ENCODE measurements at regions not wholly inside any gene's neighbourhood (a gene's known extent, or its start where the extent isn't known, plus 50 kb on each side); places are given as distances from the start of the nearest gene placed in this dataset.
A peak's percentile ranks its signal among the peaks of the same experiment; 100 is the strongest.

DNA sequence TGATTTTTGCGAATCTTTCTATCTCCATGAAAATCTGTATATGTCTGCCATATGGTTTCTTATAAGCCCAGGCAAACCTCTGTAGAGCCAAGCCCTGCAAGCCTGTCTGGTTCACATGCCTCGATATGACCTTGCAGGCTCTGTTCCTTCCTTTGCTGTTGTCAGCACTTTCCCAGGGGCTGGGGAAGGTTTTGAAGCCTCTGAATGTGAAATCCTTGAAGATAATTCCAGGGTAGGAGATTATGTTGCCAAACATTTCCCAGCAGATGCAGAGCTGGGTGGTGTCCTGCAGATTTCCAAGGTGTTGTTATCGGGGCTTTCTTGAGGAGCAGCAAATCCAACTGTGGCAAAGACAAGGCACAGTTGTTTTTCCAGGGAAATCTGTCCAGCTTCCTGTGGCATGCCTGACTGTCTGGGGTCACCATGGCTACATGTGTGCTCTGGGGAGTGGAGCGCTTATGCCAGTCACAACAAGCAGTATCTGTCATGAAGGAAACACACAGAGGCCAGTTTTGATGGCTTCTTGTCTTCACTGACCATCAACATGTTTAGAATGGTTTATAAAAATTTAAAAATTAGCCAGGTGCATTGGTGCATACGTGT, 60.7 kb upstream of the RPS23 start:
- 85 to 86% methylated on average over 5 of the region's 5 CpGs for WGBS, 2 donors
- intact Hi-C loops (cut with DNase I) = no loop called here
- H3K9me3 ChIP-seq = no peaks in the 10 kb centered on the region
- H3K4me3 ChIP-seq = no peak overlapping the region
- no peak overlapping the region for H3K27ac ChIP-seq
- no peaks in the 10 kb centered on the region for H3K27me3 ChIP-seq
- no peaks in the 10 kb centered on the region for H3K36me3 ChIP-seq (replicated peaks in 1 of 2; ENCODE audit: insufficient read depth in 1 of 2, low read depth in 2 of 2)
- no peak for DNase-seq
- TF ChIP-seq CTCF (IDR thresholded peaks at IDR 0.05) (no peak), POLR2A (IDR thresholded peaks at IDR 0.05) (no peak)
- H3K4me1 ChIP-seq = no peaks in the 10 kb centered on the region
- no peak for ATAC-seq

DNA sequence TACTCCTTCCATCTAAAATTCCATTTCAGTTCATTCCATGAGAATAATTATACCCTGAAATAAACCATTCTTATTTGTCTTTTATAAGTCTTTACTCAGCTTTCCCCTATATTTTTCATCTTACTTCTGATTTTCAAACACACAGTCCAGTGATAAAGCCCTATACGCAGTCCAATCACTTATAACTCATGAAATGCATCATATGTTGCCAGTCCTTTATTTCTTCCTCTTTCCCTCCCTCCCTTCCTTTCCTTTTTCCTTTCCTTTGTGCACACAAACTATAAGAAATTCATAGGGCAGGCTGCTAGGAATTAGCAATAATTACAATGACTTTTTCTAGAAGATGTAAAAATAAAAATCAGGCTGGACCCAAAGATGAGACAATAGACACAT, 58.8 kb upstream of the RPS23 start:
- DNase-seq (no peak), ATAC-seq (no peak)
- no peaks in the 10 kb centered on the region for H3K9me3 ChIP-seq
- intact Hi-C loops (cut with DNase I) = no loop called here
- H3K27me3 ChIP-seq = no peaks in the 10 kb centered on the region
- no peak overlapping the region for H3K27ac ChIP-seq
- no peak overlapping the region for H3K4me3 ChIP-seq
- TF ChIP-seq POLR2A (IDR thresholded peaks at IDR 0.05) = no peak
- no peak for TF ChIP-seq CTCF (IDR thresholded peaks at IDR 0.05)
- WGBS, 2 donors = 79 to 91% methylated on average over 1 of the region's 1 CpG
- no peaks in the 10 kb centered on the region for H3K36me3 ChIP-seq (replicated peaks in 1 of 2; ENCODE audit: insufficient read depth in 1 of 2, low read depth in 2 of 2)
- no peaks in the 10 kb centered on the region for H3K4me1 ChIP-seq

GRCh38 chr5:82336226-82336958, 58.2 kb upstream of the RPS23 start:
- ATAC-seq (no peak), DNase-seq (no peak)
- Histone ChIP-seq H3K27me3 (no peaks in the 10 kb centered on the region), H3K36me3 (replicated peaks in 1 of 2; ENCODE audit: insufficient read depth in 1 of 2, low read depth in 2 of 2) (no peaks in the 10 kb centered on the region), H3K9me3 (no peaks in the 10 kb centered on the region), H3K4me3 (no peak overlapping the region), H3K4me1 (no peaks in the 10 kb centered on the region), H3K27ac (no peak overlapping the region)
- intact Hi-C loops (cut with DNase I) = no loop called here
- TF ChIP-seq POLR2A (IDR thresholded peaks at IDR 0.05) = no peak
- TF ChIP-seq CTCF (IDR thresholded peaks at IDR 0.05) = no peak
- WGBS, 2 donors = 83 to 84% methylated on average over 3 of the region's 3 CpGs

GRCh38 chr5:82335806-82336205, 57.7 kb upstream of the RPS23 start:
- Histone ChIP-seq H3K4me1 (no peaks in the 10 kb centered on the region), H3K36me3 (replicated peaks in 1 of 2; ENCODE audit: insufficient read depth in 1 of 2, low read depth in 2 of 2) (no peaks in the 10 kb centered on the region), H3K27me3 (no peaks in the 10 kb centered on the region), H3K4me3 (no peak overlapping the region), H3K9me3 (no peaks in the 10 kb centered on the region), H3K27ac (no peak overlapping the region)
- intact Hi-C loops (cut with DNase I) = no loop called here
- TF ChIP-seq POLR2A (IDR thresholded peaks at IDR 0.05) (no peak), CTCF (IDR thresholded peaks at IDR 0.05) (no peak)
- DNase-seq (no peak), ATAC-seq (no peak)
- 62 to 82% methylated on average over 5 of the region's 5 CpGs for WGBS, 2 donors

DNA sequence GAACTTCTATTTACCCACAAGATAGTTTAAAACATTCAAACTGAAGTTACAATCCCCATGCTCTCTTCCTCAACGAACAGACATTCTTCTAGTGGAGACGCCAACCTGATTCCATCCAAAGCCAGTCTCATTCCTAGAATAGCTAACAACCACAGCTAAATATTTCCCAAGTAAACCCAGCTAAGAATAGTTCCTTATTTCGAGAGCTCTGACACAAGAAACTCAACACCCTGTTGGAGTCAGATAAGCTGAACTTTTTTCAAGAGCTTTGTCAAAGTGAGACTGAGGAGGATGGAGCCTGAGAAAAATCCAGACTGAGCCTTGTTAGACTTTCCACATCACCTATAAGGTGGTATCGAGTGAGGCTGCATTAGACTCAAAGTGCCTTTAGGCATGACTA, 56.7 kb upstream of the RPS23 start:
- TF ChIP-seq POLR2A (IDR thresholded peaks at IDR 0.05) = no peak
- no peak for TF ChIP-seq CTCF (IDR thresholded peaks at IDR 0.05)
- Histone ChIP-seq H3K27ac (no peak overlapping the region), H3K27me3 (no peaks in the 10 kb centered on the region), H3K36me3 (replicated peaks in 1 of 2; ENCODE audit: insufficient read depth in 1 of 2, low read depth in 2 of 2) (no peaks in the 10 kb centered on the region), H3K9me3 (no peaks in the 10 kb centered on the region), H3K4me1 (no peaks in the 10 kb centered on the region), H3K4me3 (no peak overlapping the region)
- ATAC-seq = peak; percentile 45
- 47 to 71% methylated on average over 4 of the region's 4 CpGs for WGBS, 2 donors
- intact Hi-C loops (cut with DNase I) = no loop called here
- no peak for DNase-seq

Data from body of pancreas (tissue), 4 donors.